Adipocyte (in vitro differentiated cells): ENCODE measurements at regions not wholly inside any gene's neighbourhood (a gene's known extent, or its start where the extent isn't known, plus 50 kb on each side); places are given as distances from the start of the nearest gene placed in this dataset.

Experiments used
- DNase-seq: peaks from one replicate; pipeline ENCODE4 v3.0.0-alpha.2; 2015; ENCODE audit warnings: low read depth
- H3K27me3 ChIP-seq: replicated peaks from 2 replicates; pipeline ENCODE4 v1.7.0; 2013; ENCODE audit warnings: mild to moderate bottlenecking, low read length, moderate library complexity; ENCODE audit not compliant: control insufficient read depth, insufficient read depth
- H3K36me3 ChIP-seq: 2 replicates; pipeline ENCODE4 v1.7.0; 2013; ENCODE audit warnings: low read length, mild to moderate bottlenecking, moderate library complexity; ENCODE audit not compliant: control insufficient read depth, insufficient read depth, severe bottlenecking
- H3K4me1 ChIP-seq: 2 replicates; pipeline ENCODE4 v1.7.0; 2013; ENCODE audit warnings: mild to moderate bottlenecking, low read length, moderate library complexity; ENCODE audit not compliant: control insufficient read depth, insufficient read depth
- H3K4me3 ChIP-seq: 2 replicates; pipeline ENCODE4 v1.7.0; 2013; ENCODE audit warnings: mild to moderate bottlenecking, low read length, moderate library complexity
- H3K9ac ChIP-seq: 2 replicates; pipeline ENCODE4 v1.7.0; 2013; ENCODE audit warnings: mild to moderate bottlenecking, low read length, moderate library complexity
- H3K9me3 ChIP-seq: 2 replicates; pipeline ENCODE4 v1.7.0; 2013; ENCODE audit warnings: mild to moderate bottlenecking, low read length, moderate library complexity; ENCODE audit not compliant: control insufficient read depth

DNA sequence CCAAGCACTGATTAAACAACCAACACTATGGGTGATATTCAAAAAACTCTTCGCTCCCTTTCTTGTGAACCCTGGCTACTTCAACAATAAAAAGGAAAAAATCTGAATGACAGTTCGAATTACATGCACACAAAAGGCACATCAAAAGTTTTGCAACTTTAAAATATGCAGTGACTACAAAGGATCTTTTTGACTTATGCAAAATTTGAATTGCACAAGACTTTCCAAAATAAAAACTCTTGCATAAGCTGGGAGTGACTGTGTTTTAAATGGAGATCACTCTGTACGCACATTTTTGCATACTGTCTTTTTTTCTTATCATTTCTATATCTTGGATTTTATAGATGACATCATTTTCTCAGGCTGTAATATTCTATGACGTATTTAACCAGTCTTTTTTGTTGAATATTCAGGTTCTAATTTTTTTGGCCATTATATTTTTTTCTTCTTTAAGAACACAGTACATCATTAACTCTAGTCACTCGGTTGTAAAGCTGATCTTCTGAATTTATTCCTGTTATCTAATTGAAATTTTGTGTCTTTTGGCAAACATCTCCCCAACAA is 667.6 kb upstream of the TBX3 start:
- H3K4me1 ChIP-seq, result peaks cover 32% of the 10 kb centered on the region
- no peaks in the 10 kb centered on the region for H3K27me3 ChIP-seq
- H3K4me3 ChIP-seq, result no peak overlapping the region
- DNase-seq, result peak; percentile 94
- no peaks in the 10 kb centered on the region for H3K9me3 ChIP-seq
- H3K36me3 ChIP-seq, result no peaks in the 10 kb centered on the region
- peak overlapping the region; percentile 52 for H3K9ac ChIP-seq

DNA sequence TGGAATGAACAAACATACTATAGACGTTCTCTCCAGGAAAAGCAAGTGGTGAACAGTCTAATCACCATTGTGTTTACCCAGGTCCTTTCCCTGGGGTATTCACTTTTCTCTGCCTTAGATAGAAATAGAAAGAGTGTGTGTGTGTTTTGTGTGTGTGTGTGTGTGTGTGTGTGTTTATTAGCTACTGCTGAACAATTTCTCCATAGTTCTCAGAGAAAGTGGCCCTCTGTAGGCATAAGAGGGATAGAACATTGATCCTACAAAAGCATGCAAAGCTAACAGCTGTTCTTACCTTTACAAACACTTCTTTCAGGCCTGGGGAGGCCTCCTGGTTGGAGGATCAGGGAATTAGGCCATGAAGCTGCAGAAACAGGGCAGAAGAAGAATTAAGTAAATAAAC is 665.7 kb upstream of the TBX3 start:
- peaks cover 29% of the 10 kb centered on the region for H3K4me1 ChIP-seq
- no peaks in the 10 kb centered on the region for H3K27me3 ChIP-seq
- no peak for DNase-seq
- no peaks in the 10 kb centered on the region for H3K36me3 ChIP-seq
- H3K9ac ChIP-seq, result no peak overlapping the region
- H3K9me3 ChIP-seq, result no peaks in the 10 kb centered on the region
- no peak overlapping the region for H3K4me3 ChIP-seq

DNA sequence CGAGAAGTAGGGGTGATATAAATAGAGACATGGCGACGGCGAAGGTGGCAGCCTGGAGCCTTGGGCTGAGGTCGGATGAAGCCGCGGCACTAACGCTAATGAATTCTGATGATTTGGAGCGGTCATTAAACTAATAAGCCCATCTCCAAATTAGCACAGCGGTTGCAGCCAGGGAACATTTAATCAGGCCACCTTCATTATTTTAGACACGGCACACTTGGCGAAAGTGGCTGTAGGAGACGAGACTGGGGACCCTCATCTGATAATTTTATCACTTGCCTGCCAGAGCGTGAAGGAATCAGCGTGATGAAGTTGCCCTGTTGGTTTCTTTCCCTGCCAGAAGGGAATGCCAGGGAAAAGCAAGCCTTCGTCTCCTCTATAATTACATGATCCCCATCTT is 664.3 kb upstream of the TBX3 start:
- Histone ChIP-seq H3K9me3 (no peaks in the 10 kb centered on the region), H3K9ac (no peak overlapping the region), H3K4me3 (no peak overlapping the region), H3K36me3 (no peaks in the 10 kb centered on the region), H3K27me3 (no peaks in the 10 kb centered on the region), H3K4me1 (peaks cover 17% of the 10 kb centered on the region)
- DNase-seq, result no peak

- H3K4me3 ChIP-seq, result no peak overlapping the region
- H3K9ac ChIP-seq, result no peak overlapping the region
- DNase-seq, result no peak
- peaks cover 18% of the 10 kb centered on the region for H3K4me1 ChIP-seq
- no peaks in the 10 kb centered on the region for H3K27me3 ChIP-seq
- H3K9me3 ChIP-seq, result peaks cover 2% of the 10 kb centered on the region
- no peaks in the 10 kb centered on the region for H3K36me3 ChIP-seq
These were observed 659.6 kb upstream of the TBX3 start for GRCh38 chr12:115343601-115344000.

DNA sequence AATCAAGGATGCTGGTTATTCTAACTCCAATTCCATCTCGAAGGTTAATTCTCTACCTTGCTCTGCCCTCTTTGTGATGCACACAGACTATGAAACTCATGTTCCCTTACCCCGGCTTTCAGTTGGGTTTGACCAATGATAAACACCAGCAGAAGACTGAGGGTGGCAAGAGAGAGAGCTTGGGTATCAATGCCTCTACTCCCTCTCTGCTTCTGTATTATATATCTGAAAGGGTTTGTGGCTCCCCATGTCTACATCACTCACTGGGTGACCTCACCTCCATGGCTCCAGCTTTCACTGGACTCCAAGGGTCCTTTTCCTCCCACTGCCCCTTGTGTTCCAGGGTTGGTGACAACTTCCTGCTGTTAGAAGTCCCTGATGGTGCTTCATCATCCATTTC is 659.0 kb upstream of the TBX3 start:
- peaks cover 2% of the 10 kb centered on the region for H3K9me3 ChIP-seq
- DNase-seq, result no peak
- H3K4me1 ChIP-seq, result peaks cover 24% of the 10 kb centered on the region
- no peaks in the 10 kb centered on the region for H3K36me3 ChIP-seq
- no peak overlapping the region for H3K4me3 ChIP-seq
- H3K27me3 ChIP-seq, result no peaks in the 10 kb centered on the region
- H3K9ac ChIP-seq, result no peak overlapping the region

GRCh38 chr12:115341442-115341841 is 657.5 kb upstream of the TBX3 start:
- Histone ChIP-seq H3K4me3 (no peak overlapping the region), H3K4me1 (peaks cover 37% of the 10 kb centered on the region), H3K27me3 (no peaks in the 10 kb centered on the region), H3K9ac (peak overlapping the region; percentile 63), H3K36me3 (no peaks in the 10 kb centered on the region), H3K9me3 (peaks cover 2% of the 10 kb centered on the region)
- DNase-seq, result peak; percentile 97

- Histone ChIP-seq H3K36me3 (no peaks in the 10 kb centered on the region), H3K9me3 (peaks cover 2% of the 10 kb centered on the region), H3K9ac (no peak overlapping the region), H3K4me1 (peaks cover 63% of the 10 kb centered on the region), H3K27me3 (no peaks in the 10 kb centered on the region), H3K4me3 (no peak overlapping the region)
- no peak for DNase-seq
These were observed 654.8 kb upstream of the TBX3 start for GRCh38 chr12:115338566-115339294.

GRCh38 chr12:115337693-115338543 is 653.9 kb upstream of the TBX3 start:
- Histone ChIP-seq H3K9me3 (peaks cover 2% of the 10 kb centered on the region), H3K4me1 (peaks cover 71% of the 10 kb centered on the region), H3K9ac (no peak overlapping the region), H3K36me3 (no peaks in the 10 kb centered on the region), H3K4me3 (no peak overlapping the region), H3K27me3 (no peaks in the 10 kb centered on the region)
- DNase-seq, result peak; percentile 83

GRCh38 chr12:115336506-115336905 is 652.5 kb upstream of the TBX3 start:
- H3K9ac ChIP-seq, result no peak overlapping the region
- peak; percentile 24 for DNase-seq
- no peaks in the 10 kb centered on the region for H3K36me3 ChIP-seq
- H3K9me3 ChIP-seq, result no peaks in the 10 kb centered on the region
- no peak overlapping the region for H3K4me3 ChIP-seq
- H3K27me3 ChIP-seq, result no peaks in the 10 kb centered on the region
- H3K4me1 ChIP-seq, result peaks cover 69% of the 10 kb centered on the region

DNA sequence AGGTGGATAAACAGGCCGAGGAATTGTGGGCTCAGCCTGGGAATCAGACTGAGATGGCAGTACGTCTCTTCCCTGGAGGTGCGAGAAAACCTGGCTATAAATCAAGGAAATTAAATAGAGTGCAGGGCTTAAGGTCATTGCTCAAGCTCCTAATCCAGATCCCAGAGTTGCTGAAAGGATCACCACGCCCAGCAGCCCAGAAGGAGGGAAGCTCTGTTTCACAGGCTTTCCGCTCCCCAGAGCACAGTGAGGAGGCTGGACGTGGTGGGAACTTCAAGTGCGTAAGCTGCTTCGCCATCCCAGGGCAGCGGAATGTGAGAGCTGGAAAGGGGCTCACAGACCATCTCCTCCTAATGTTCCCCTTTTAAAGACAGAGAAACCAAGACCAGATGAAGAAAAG is 651.6 kb upstream of the TBX3 start:
- H3K4me1 ChIP-seq, result peaks cover 61% of the 10 kb centered on the region
- no peaks in the 10 kb centered on the region for H3K27me3 ChIP-seq
- H3K9ac ChIP-seq, result peak overlapping the region; percentile 53
- no peak for DNase-seq
- H3K36me3 ChIP-seq, result no peaks in the 10 kb centered on the region
- H3K9me3 ChIP-seq, result no peaks in the 10 kb centered on the region
- peak overlapping the region; percentile 40 for H3K4me3 ChIP-seq

GRCh38 chr12:115335048-115335447 is 651.1 kb upstream of the TBX3 start:
- H3K9ac ChIP-seq, result peak overlapping the region; percentile 53

More at GRCh38 chr12:115335048-115335447, 651.1 kb upstream of the TBX3 start:
- Histone ChIP-seq H3K4me1 (peaks cover 60% of the 10 kb centered on the region), H3K9me3 (no peaks in the 10 kb centered on the region), H3K4me3 (peak overlapping the region; percentile 40), H3K36me3 (no peaks in the 10 kb centered on the region), H3K27me3 (no peaks in the 10 kb centered on the region)
- DNase-seq, result no peak
